GM12878 (cell line): ENCODE measurements at regions not wholly inside any gene's neighbourhood (a gene's known extent, or its start where the extent isn't known, plus 50 kb on each side); places are given as distances from the start of the nearest gene placed in this dataset.

ENCODE experiments used
- BHLHE40 ChIP-seq, 2 experiments: fragments of 450-650 bp in 1 of 2; IDR thresholded peaks; 2 replicates each; pipeline ENCODE4 v1.6.1; 2011 to 2017; ENCODE audit warnings: low read depth in 2 of 2, borderline replicate concordance in 1 of 2, improper control_type of control experiment in 1 of 2, low read length in 1 of 2, mild to moderate bottlenecking in 1 of 2
- CREB1 ChIP-seq: IDR thresholded peaks from 2 replicates; pipeline ENCODE4 v1.6.1; 2012; ENCODE audit warnings: low read depth, mild to moderate bottlenecking, inconsistent platforms
- CTCF ChIP-seq, 3 experiments: IDR thresholded peaks in 2 of 3; conservative IDR thresholded peaks in 1 of 3; 2 replicates each; pipeline ENCODE4 v1.5.1; 2011; ENCODE audit warnings: low read depth in 3 of 3, low read length in 3 of 3, mild to moderate bottlenecking in 3 of 3, control low read depth in 2 of 3, moderate library complexity in 2 of 3, inconsistent platforms in 1 of 3, mixed read lengths in 1 of 3; ENCODE audit not compliant: control insufficient read depth in 2 of 3, insufficient read depth in 1 of 3; ENCODE audit errors: extremely low read depth in 1 of 3
- EZH2 ChIP-seq: IDR thresholded peaks from 2 replicates; pipeline ENCODE4 v1.6.1; 2012; ENCODE audit warnings: low read depth, mild to moderate bottlenecking, control low read depth, inconsistent platforms, low read length, borderline replicate concordance; ENCODE audit not compliant: control insufficient read depth
- MXI1 ChIP-seq: fragments of 150-350 bp; IDR thresholded peaks from 2 replicates; pipeline ENCODE4 v1.6.1; 2011; ENCODE audit warnings: low read depth, mild to moderate bottlenecking, inconsistent platforms, low read length, improper control_type of control experiment
- SMC3 ChIP-seq: IDR thresholded peaks from 2 replicates; pipeline ENCODE4 v1.6.1; 2011; ENCODE audit warnings: low read length, improper control_type of control experiment, borderline replicate concordance
- TF ChIP-seq, protein P1 (sequence below): IDR thresholded peaks from 2 replicates; pipeline ENCODE4 v1.6.1; 2011; ENCODE audit warnings: low read depth, mild to moderate bottlenecking, low read length, moderate library complexity, borderline replicate concordance; ENCODE audit errors: extremely low read depth

DNA sequence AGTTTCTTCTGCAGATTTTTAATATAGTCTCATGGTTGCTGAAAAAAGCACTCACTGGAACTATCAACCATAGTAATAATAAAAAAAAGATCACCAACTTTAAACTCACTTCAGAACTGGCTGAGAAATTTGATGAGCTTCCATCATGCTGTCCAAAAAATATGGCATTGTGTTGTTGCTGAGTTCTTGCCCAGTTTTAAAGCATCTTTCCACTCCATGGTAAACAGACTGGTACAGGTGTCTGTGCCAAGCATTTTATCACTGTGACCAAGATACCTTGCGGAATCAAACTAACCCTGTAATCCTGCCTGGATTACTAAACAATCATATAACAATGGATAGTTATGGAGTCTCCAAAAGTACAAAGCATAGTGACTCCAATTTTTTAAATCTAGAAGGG is 360.3 kb upstream of the NOCT start:
- TF ChIP-seq MXI1: no peak
- TF ChIP-seq BHLHE40 (IDR thresholded peaks at IDR 0.05; ENCODE audit: borderline replicate concordance in 1 of 2, low read depth in 2 of 2, low read length in 1 of 2): no peak
- TF ChIP-seq EZH2: no peak
- TF ChIP-seq SMC3: no peak
- TF ChIP-seq, protein P1, sequence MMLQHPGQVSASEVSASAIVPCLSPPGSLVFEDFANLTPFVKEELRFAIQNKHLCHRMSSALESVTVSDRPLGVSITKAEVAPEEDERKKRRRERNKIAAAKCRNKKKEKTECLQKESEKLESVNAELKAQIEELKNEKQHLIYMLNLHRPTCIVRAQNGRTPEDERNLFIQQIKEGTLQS: no peak
- no peak for TF ChIP-seq CTCF (IDR thresholded peaks at IDR 0.05 in 2 of 3, conservative IDR thresholded peaks at IDR 0.05 in 1 of 3; ENCODE audit: control insufficient read depth in 2 of 3, extremely low read depth in 1 of 3, insufficient read depth in 1 of 3, low read depth in 3 of 3, low read length in 3 of 3)
- TF ChIP-seq CREB1: no peak
